GM18502 (cell line): ENCODE measurements at regions not wholly inside any gene's neighbourhood (a gene's known extent, or its start where the extent isn't known, plus 50 kb on each side); places are given as distances from the start of the nearest gene placed in this dataset.
"Not testable (repeated sequence)": the region's sequence is repeated elsewhere in the genome, so short reads cannot be mapped to it uniquely, and the experiment has no call there.

Source experiments
- ATAC-seq: cut with Tn5 transposase; IDR thresholded peaks from one replicate; pipeline ENCODE4 v1.9.1; 2021; ENCODE audit warnings: mild to moderate bottlenecking; ENCODE audit not compliant: unreplicated experiment, poor library complexity

DNA sequence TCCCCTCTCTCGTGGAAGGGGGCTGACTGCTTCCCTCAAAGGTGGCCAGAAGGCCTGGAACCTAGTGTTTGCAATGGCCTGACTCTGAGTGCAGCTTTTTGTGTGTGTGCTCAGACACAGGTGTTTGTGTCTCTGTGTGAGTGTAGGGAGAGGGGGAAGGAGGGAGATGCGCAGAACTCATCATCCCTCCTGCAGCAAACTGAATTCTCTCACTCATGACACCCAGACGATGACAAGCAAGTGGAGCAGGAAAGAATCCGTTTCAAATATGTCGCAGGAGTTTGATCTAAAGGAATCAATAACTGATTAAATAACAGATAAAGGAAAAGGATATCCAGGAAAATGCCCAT, 101.4 kb downstream of the TNFAIP3 start:
- ATAC-seq: no peak

DNA sequence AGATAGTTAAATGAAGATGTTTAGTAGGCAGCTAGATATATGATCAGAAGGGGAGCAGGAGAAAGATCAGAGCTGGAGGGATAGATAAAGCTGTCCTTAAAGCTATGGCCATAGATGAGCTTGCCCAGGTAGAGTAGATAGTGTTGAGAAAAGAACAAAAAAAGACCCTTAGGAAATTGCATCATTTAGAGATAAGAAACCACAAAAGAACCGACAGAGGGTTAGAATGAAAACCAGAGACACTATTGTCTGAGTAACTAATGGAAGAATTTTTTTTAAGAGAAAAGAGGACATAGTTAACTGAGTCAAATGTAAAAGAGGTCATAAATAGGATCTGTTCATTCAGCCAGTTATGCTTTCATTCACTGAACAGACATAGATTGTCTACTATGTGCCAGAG, 101.8 kb downstream of the TNFAIP3 start:
- ATAC-seq: peak; percentile 56

DNA sequence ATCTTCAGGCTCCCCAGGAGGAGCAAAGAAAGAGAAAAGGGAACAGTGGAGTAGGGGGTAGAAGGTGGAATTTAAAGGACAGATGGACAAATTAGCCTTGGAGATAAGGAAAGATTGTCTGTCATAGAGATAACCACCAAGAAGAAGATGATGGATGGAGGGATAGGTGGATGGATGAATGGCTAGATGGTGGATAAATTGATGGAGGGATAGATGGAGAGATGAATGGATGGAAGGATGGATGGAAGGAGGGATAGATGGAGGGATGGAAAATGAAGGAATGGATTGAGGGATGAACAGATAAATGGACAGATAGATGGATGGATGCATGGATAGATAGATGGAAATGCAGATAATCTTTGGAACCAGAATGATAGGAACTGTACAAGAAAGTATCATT, 102.8 kb downstream of the TNFAIP3 start:
- ATAC-seq: no peak

DNA sequence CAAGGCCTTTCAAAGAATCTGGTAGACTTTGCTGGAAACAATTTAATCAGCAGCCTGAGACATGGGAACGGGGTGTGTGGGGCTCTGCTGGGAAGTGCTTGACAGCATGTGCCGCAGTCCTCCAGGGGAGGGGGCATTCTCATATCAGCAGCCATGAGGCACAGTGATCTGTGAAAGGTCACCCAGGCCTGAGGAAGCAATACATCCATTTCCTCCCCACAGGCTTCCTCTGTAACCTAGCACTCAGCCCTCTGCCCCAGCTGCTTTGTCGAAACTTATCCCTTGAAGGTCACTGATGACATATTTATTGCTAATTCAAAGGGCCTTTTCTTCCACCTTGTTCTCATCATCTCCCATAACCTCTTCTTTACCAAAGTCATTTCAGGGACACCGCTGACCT, 103.3 kb downstream of the TNFAIP3 start:
- no peak for ATAC-seq

DNA sequence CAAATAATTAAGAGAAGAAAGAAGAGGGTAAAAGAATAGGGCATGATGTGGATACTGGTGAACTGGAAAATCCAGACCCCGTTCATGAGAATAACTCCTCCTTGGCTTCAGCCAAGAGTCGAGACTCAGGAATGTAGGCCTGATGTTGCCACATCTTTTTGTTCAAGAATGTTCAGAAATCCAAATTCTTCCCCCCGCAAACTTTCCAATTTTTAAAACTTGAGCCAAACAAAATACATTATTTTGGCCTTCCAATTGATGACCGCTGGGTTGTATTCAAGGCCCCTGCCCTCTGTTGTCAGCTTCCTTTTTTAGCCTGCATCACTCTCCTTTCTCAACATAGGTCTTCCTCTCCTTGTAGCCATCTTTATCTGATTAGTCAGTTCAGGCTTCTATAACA, 106.1 kb downstream of the TNFAIP3 start:
- no peak for ATAC-seq

DNA sequence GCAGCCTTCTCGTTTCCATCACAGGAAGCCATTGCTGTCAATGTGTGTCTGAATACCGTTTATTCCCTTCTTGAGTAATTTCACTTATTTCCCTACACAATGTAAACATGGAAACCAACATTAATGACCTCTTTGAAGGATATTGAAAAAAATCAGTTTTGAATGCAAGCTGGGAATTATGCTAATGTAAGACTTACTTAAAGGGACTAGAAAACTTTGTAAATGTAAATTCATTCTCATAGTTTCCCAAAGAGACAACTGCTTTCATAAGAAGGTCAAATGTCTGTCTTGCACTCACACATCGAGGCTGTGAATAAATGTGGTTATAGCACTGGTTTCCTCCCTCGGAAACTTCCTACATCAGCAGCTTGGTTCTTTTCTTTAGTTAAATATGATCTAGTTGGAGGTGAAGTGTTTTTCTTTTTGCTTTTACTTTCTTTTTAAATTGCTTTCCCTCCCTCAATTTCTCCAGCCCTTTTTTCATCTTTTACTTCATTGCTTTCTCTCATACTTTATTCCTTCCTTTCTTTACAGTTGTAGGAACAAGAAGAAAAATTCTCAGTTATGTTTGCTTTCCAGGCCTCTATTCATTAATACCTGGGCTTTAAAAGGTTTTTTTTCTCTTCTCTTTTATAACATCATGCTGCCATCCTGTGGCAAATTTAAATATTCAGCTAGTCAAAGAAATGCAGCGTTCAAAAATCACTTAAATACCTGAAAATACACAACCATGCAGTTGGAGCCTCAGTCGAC, 108.3 kb downstream of the TNFAIP3 start:
- peak; percentile 42 for ATAC-seq

DNA sequence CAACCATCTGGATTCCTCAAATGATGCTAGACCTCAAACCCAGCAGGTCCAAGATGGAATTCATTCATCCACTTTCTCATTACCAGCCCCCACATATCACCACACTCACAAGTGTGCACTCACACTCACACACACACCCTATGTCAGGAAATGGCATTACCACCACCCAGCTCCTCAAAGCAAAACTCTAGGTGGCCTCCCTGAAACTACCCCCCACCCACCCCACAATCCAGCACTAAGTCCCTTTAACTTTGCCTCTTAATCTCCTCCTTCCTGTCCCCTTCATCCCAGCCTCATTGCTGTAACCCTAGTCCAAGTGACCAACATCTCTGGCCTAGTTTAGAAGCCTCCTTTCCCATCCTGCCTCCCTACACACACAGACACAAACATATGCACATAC, 109.4 kb downstream of the TNFAIP3 start:
- ATAC-seq: no peak

DNA sequence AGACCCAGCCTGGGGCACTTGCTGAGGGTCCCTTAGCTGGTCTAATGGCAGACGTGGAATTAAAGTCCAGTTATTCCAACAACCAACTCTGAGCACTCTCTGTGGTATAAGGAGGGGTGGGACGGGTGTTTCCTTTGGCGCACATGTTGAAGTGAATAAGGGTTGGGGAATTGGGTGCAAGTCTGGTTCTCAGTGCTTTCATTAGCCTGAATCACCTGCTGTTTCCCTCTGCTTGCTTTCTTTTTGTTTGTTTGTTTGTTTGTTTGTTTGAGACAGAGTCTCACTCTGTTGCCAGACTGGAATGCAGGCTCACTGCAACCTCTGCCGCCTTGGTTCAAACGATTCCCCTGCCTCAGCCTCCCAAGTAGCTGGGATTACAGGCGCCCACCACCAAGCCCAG, 110.1 kb downstream of the TNFAIP3 start:
- no peak for ATAC-seq

DNA sequence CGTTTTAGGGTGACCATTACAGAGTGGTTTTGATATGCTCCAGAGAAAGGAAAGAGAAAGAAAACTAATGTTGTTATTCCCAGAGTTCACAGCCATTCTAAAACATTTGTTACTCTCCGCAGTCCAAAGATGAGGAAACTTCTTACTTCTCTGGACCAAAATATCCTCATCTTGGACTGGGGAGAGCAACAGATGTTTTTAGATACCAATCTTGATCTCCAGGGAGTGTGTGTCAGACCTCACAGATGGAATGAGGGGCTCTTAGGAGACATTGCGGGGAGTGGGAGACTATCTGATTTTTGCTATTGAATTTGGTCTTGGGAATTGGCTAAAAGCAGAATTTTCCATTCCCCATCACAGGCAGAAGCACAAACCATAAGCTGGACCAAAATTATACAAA, 110.8 kb downstream of the TNFAIP3 start:
- ATAC-seq: no peak

DNA sequence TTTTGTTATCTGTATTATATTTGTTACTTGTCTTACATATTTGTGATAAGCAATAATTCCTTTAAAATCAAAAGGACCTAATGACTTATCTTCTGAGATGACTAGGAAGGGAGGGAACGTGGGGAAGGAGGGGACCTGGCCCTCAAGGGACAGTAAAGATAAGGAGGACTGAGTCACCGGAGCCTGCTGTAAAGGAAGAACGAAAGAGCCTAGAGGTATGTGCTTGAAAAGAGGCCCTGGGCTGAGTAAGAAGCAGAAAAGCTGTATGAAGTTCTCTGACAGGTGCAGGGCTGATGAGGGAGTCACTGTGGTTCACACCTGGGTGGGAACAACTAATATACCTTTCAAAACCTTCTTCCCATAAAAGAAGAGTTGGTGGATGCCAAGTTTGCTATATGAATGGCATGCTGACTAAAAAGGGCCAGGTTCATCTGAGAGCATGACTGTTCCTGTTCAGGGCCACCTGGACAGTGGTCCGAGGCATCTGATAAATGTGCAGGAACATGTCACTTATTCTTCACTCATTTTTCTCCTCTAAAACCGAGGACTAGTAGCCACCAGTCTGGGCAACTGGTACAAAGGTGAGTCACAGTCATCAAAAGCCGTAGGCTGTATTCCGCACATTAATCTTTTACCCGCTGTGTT, 111.3 kb downstream of the TNFAIP3 start:
- ATAC-seq: no peak

DNA sequence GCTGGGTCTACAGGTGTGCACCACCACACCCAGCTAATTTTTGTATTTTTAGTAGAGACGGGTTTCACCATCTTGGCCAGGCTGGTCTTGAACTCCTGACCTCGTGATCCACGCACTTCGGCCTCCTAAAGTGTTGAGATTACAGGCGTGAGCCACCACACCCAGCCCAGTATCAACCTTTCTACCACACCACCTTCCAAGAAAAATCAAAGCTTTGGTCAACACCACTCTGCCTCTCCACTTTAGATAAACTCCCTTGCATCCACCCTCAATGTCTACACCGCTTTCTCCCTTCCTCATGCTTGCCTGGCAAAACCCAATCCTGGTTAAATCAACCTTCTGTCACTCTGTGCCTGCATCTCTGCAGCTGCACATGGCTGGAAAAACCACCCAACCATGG, 112.2 kb downstream of the TNFAIP3 start:
- not testable (repeated sequence) for ATAC-seq

DNA sequence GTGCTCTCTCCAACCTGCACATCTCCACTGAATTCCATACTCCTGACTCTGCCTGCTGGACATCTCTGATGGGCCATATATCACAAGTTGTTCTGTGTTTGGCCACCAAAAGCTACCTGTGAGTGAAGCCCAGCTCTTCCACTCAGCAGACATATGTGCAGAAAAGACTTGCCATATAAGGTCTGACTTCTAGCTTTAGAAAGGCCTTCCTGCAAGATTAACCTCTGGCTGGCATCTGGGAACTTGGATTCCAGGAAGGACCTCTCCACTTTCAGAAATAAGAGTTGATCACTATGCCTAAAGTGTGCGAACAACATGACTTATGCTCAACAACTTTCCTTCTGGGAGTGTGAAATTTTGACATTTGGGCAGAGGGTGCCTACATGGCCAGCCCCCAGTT, 113.7 kb downstream of the TNFAIP3 start:
- no peak for ATAC-seq

DNA sequence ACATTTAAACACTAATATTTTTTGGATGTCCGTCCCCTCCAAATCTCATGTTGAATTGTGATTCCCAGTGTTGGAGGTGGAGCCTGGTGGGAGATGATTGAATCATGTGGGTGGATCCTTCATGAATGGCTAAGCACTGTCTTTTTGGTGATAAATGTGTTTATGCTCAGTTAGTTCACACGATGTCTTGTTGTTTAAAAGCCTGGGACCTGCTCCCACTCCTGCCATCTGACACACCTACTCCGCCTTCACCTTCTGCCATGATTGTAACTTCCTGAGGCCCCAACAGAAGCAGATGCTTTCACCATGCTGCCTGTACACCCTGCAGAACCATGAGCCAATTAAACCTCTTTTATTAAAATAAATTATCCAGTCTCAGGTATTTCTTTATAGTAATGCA, 114.7 kb downstream of the TNFAIP3 start:
- no peak for ATAC-seq

DNA sequence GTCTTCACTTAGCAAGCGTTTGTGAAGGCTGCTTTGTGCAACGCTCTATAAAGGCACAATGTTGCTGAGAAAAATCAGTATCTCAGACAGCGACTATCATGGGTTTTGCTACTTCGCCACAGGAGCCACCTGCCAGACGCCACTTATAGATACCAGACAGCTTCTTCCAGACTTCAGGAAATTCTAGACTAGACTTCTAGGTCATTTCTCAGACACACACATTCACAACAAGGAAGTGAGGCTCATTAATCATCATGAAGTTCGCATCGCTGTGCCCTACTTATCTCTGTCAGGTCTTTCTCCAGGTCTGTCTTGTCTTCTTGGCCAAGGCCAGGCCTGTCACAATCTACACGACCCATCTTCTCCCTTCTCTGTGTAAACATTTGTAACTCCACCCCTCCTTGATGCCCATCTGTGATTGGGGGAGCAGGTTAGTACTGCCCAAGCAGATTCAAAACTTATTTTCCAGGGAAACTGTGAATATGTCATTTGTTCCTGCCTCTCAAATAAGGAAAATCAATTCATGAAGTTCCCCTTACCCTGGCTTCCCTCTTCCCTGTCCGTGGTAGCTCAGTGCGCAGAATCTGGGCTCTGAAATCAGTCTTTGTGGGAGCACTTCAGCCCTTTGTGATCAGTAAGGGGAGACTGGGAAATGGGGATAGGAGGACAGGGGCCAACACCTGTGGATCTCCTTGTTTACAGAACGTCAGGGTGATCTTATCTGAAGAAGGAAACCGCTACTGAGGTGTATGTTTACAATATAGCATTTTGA, 115.5 kb downstream of the TNFAIP3 start:
- no peak for ATAC-seq

DNA sequence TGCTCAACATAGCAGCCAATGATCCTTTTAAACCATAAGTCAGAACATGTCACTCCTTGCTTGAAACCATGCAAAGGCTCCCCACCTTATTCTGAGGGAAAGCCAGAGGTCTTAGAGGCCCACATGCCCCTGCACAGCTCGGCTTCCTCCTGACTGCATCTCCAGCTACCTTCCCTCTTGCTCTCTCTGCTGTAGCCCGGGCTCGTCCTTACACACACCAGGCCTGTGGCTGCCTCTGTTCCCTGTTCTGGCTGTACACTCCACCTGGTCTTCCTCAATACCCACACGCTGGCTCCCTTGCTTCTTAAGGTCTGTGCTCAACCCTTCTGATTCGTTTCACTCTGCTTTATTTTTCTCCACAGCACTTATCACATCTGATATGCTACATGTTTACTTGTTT, 116.2 kb downstream of the TNFAIP3 start:
- ATAC-seq: no peak

DNA sequence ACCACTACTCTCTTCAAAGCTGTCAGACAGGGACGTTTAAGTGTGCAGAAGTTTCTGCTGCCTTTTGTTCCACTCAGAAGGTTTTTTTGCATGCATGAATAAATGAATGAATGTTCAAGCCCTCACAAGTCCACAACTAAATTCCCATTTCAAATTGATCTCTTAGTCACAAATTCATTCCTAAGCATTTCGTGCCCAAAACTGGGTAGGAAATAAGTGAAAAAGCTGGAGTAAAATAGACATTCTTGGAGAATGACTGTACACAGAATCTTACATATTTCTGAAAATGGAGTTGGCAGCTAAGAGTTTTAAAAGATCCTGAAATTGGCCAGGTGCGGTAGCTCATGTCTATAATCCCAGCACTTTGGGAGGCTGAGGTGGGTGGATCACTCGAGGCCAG, 117.6 kb downstream of the PERP start:
- no peak for ATAC-seq

DNA sequence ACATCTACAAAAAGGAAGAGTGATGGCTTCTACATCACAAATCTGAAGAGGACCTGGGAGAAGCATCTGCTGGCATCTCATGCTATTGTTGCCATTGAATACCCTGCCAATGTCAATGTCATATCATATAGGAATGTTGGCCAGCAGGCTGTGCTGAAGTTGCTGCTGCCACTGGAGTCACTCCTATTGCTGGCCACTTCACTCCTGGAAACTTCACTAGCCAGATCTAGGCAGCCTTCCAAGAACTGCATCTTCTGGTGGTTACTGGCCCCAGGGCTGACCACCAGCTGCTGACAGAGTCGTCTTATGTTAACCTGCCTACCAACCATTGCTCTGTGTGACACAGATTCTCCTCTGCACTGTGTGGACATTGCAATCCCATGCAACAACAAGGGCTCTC, 111.8 kb downstream of the PERP start:
- no peak for ATAC-seq

DNA sequence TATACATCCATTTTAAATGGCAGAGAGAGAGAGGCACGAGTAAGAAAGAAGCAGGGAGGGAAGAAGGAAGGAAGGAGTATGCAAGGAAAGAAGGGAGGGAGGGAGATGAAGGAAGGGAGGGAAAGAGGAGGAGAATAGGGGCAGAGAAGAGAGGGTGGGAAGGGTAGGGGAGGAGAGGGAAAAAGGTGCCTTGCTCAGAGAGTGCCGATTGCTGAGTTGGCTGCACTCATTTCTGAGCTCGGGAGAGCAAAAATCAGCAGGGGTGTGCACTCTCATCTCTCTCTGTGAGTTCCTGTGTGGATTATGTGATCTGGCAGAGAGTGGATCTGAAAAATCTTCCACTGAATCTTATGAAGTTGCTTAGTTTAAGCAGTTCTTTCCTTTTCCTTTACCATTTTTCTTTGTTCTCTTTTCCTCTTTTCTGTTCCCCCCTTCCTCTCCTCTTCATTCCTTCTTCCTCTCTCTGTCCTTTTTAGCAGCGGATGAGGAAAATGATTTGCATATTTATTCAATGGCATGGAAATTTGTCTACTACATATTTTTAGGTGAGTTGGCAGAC, 108.7 kb downstream of the PERP start:
- ATAC-seq: no peak

DNA sequence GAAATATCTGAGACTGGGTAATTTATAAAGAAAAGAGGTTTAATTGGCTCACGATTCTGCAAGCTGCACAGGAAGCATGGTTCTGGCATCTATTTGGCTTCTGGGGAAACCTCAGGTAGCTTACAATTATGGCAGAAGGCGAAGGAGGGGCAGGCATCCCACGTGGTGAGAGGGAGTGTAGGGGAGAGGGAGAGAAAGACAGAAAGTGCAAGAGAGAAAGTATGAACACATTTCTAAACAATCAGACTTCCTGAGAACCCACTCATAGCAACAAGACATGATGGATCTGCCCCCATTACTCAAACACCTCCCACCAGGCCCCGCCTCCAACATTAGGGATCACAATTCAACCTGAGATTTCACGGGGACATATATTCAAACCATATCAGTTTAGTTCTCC, 107.4 kb downstream of the PERP start:
- no peak for ATAC-seq

DNA sequence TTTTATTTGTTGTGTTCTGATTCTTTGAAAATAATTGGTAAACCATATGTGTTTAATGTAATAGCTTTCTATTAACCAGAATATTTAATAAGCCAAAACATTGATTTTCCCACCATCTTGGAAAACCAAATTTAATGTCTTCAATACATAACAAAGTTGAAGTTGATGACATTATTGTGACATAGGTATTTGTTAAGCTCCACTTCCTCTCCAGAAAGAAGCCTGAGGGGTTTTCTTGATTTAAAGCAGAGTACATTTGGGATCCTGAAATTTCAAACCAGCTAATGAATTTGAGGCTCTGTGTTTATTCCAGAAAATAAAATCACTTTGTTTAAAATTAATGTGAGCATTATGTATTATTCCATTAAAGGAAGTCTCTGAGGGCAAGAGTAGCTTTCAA, 106.3 kb downstream of the PERP start:
- ATAC-seq: no peak

DNA sequence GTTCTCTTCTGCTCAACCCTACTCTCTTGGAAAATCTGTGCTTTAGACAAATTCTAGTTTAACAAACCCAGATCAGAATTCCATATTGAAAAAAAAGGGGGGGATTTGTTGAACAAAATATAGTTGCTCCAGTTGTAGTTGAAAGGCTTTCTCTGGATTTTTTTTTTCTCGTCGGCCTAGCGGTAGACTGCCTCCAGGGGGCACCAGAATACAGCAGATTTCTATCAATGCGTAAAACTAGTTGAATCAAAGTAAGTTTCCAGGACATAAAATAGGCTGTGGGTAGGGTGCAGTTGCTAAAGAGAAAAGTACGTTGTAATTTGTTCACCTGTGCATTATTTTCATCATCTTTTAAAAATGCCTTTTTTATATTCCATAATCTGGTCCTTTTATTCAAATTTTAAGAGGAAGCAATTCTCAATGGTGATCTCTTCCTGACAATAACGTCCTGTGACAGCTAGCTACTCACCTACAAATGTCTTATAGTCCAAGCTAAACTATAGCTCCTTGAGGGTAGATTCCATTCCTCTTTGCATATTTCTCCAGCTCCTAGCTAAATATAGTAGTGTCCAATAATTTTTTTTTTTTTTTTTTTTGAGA, 105.4 kb downstream of the PERP start:
- ATAC-seq: peak; percentile 50
